ENCODE measurements at regions not wholly inside any gene's neighbourhood (a gene's known extent, or its start where the extent isn't known, plus 50 kb on each side); places are given as distances from the start of the nearest gene placed in this dataset.
"Not testable (repeated sequence)": the region's sequence is repeated elsewhere in the genome, so short reads cannot be mapped to it uniquely, and the experiment has no call there.

DNA sequence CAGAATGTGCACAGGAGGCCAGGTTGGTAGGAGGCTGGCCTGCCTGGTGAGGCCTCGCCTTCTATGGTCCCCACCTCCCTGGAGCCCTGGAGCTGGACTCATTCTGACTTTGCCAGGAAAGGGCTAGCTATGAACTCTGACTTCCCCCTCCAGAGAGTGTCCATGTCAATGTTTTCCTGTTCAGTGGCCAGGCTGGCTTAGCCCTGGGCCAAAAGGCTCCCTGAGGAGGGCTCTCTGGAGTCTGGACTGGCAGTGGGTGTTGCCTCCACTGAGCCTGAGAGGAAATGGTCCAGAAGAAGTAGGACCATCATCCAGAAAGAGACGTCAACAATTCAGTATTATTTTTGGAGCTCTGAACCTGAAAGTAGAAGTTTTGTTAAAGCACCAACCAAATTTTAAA is 178.7 kb downstream of the CHIC2 start:
- Histone ChIP-seq H3K36me3 (ENCODE audit: low read depth, low read length) (no peaks in the 10 kb centered on the region), H3K27me3 (ENCODE audit: low read length) (no peaks in the 10 kb centered on the region), H3K4me3 (ENCODE audit: low read length) (no peak overlapping the region), H3K9me3 (ENCODE audit: low read length) (no peaks in the 10 kb centered on the region), H3K79me2 (ENCODE audit: low read length) (no peaks in the 10 kb centered on the region), H3K9ac (ENCODE audit: low read length) (no peak overlapping the region), H3K27ac (ENCODE audit: low read length) (no peak overlapping the region), H3K9me2 (replicated peaks; ENCODE audit: low read length) (no peaks in the 10 kb centered on the region), H2AFZ (ENCODE audit: low read length) (no peak overlapping the region), H3K4me1 (ENCODE audit: insufficient read depth, low read length) (no peaks in the 10 kb centered on the region), H3K4me2 (ENCODE audit: low read length) (no peak overlapping the region), H4K20me1 (ENCODE audit: low read length) (no peaks in the 10 kb centered on the region), H3F3A (ENCODE audit: low read length, unreplicated experiment) (no peaks in the 10 kb centered on the region)
- no peak for TF ChIP-seq EZH2phosphoT487 (IDR thresholded peaks at IDR 0.05; ENCODE audit: borderline replicate concordance, low read length)
- TF ChIP-seq EZH2 (IDR thresholded peaks at IDR 0.05; ENCODE audit: low read length, unreplicated experiment), result no peak
- TF ChIP-seq, protein P1, sequence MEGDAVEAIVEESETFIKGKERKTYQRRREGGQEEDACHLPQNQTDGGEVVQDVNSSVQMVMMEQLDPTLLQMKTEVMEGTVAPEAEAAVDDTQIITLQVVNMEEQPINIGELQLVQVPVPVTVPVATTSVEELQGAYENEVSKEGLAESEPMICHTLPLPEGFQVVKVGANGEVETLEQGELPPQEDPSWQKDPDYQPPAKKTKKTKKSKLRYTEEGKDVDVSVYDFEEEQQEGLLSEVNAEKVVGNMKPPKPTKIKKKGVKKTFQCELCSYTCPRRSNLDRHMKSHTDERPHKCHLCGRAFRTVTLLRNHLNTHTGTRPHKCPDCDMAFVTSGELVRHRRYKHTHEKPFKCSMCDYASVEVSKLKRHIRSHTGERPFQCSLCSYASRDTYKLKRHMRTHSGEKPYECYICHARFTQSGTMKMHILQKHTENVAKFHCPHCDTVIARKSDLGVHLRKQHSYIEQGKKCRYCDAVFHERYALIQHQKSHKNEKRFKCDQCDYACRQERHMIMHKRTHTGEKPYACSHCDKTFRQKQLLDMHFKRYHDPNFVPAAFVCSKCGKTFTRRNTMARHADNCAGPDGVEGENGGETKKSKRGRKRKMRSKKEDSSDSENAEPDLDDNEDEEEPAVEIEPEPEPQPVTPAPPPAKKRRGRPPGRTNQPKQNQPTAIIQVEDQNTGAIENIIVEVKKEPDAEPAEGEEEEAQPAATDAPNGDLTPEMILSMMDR (conservative IDR thresholded peaks at IDR 0.05; ENCODE audit: low read depth, low read length), result no peak
- intact Hi-C loops (cut with micrococcal nuclease), result no loop called here
- ATAC-seq (no peak), DNase-seq (no peak)
- no TSS peak for BruUV-seq (replicated peaks)
- CTCF ChIA-PET, result interaction anchor here (1.2 kb wide), 1 partner anchor 179 kb away, joined by 5 read pairs; no protein-coding TSS in a partner anchor
- POLR2A ChIA-PET (ENCODE audit: unreplicated experiment), result no interaction called here

DNA sequence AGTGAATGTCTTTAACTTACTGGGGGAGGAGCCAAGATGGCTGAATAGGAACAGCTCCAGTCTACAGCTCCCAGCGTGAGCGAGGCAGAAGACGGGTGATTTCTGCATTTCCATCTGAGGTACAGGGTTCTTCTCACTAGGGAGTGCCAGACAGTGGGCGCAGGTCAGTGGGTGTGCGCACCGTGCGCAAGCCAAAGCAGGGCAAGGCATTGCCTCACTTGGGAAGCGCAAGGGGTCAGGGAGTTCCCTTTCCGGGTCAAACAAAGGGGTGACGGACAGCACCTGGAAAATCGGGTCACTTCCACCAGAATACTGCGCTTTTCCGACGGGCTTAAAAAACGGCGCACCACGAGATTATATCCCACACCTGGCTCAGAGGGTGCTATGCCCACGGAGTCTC is 187.3 kb downstream of the CHIC2 start:
- H3K4me2 ChIP-seq (ENCODE audit: low read length); CTCF ChIA-PET; H3K4me1 ChIP-seq (ENCODE audit: insufficient read depth, low read length); H3F3A ChIP-seq (ENCODE audit: low read length, unreplicated experiment); BruUV-seq (replicated peaks); H3K79me2 ChIP-seq (ENCODE audit: low read length); DNase-seq; H3K9ac ChIP-seq (ENCODE audit: low read length); H3K4me3 ChIP-seq (ENCODE audit: low read length); H3K27me3 ChIP-seq (ENCODE audit: low read length); ATAC-seq; H4K20me1 ChIP-seq (ENCODE audit: low read length); H2AFZ ChIP-seq (ENCODE audit: low read length); H3K36me3 ChIP-seq (ENCODE audit: low read depth, low read length); intact Hi-C loops (cut with micrococcal nuclease); H3K9me3 ChIP-seq (ENCODE audit: low read length); POLR2A ChIA-PET (ENCODE audit: unreplicated experiment); H3K27ac ChIP-seq (ENCODE audit: low read length); H3K9me2 ChIP-seq (replicated peaks; ENCODE audit: low read length): not testable (repeated sequence)

DNA sequence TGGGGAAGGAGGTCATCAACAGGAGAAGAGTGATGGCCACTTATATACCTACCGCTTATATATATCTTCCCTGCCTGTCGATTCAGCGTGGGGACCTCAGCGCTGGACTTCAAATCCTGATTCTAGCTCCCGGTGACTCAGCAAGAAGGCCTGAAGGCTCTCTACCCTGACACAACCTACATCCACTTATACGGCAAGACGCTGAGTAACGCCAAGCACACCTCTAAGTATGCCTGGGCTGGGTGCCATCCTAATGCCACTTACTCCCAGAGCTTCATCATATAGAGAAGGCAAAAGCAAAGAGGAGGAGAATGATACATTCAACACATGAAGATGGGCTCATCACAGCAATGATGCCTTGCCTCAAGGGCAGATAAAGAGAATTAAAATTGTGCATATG is 198.3 kb downstream of the CHIC2 start:
- no peak overlapping the region for H2AFZ ChIP-seq (ENCODE audit: low read length)
- no peaks in the 10 kb centered on the region for H3F3A ChIP-seq (ENCODE audit: low read length, unreplicated experiment)
- DNase-seq, result no peak
- no peaks in the 10 kb centered on the region for H3K36me3 ChIP-seq (ENCODE audit: low read depth, low read length)
- H3K27me3 ChIP-seq (ENCODE audit: low read length), result no peaks in the 10 kb centered on the region
- CTCF ChIA-PET, result no interaction called here
- H3K9ac ChIP-seq (ENCODE audit: low read length), result no peak overlapping the region
- no peak overlapping the region for H3K4me2 ChIP-seq (ENCODE audit: low read length)
- intact Hi-C loops (cut with micrococcal nuclease), result no loop called here
- H3K4me3 ChIP-seq (ENCODE audit: low read length), result no peak overlapping the region
- no peak for ATAC-seq
- H3K79me2 ChIP-seq (ENCODE audit: low read length), result no peaks in the 10 kb centered on the region
- H3K9me2 ChIP-seq (replicated peaks; ENCODE audit: low read length), result no peaks in the 10 kb centered on the region
- H3K4me1 ChIP-seq (ENCODE audit: insufficient read depth, low read length), result peaks cover 13% of the 10 kb centered on the region
- H4K20me1 ChIP-seq (ENCODE audit: low read length), result no peaks in the 10 kb centered on the region
- POLR2A ChIA-PET (ENCODE audit: unreplicated experiment), result no interaction called here
- no peak overlapping the region for H3K27ac ChIP-seq (ENCODE audit: low read length)
- BruUV-seq (replicated peaks), result no TSS peak
- TF ChIP-seq, protein P1 (conservative IDR thresholded peaks at IDR 0.05; ENCODE audit: low read depth, low read length), result no peak
- no peak for TF ChIP-seq EZH2 (IDR thresholded peaks at IDR 0.05; ENCODE audit: low read length, unreplicated experiment)
- TF ChIP-seq EZH2phosphoT487 (IDR thresholded peaks at IDR 0.05; ENCODE audit: borderline replicate concordance, low read length), result no peak
- no peaks in the 10 kb centered on the region for H3K9me3 ChIP-seq (ENCODE audit: low read length)
